Mesenchymal stem cell (in vitro differentiated cells and primary cell): ENCODE measurements at regions not wholly inside any gene's neighbourhood (a gene's known extent, or its start where the extent isn't known, plus 50 kb on each side); places are given as distances from the start of the nearest gene placed in this dataset.

ENCODE experiments used
- DNase-seq: peaks from one replicate; pipeline ENCODE4 v3.0.0-alpha.2; 2013
- H2AFZ ChIP-seq: one replicate; pipeline ENCODE4 v1.6.1; 2013; ENCODE audit warnings: low read depth, mild to moderate bottlenecking, control low read depth, inconsistent platforms, low read length, moderate library complexity
- H2AK5ac ChIP-seq: 2 replicates; pipeline ENCODE4 v1.6.1; 2013; ENCODE audit warnings: low read length, moderate library complexity, mild to moderate bottlenecking, inconsistent platforms; ENCODE audit not compliant: severe bottlenecking
- H2BK120ac ChIP-seq: one replicate; pipeline ENCODE4 v1.6.1; 2013; ENCODE audit warnings: low read depth, mild to moderate bottlenecking, inconsistent platforms, low read length, moderate library complexity
- H2BK12ac ChIP-seq, 2 experiments: one replicate each; pipeline ENCODE4 v1.6.1; 2013; ENCODE audit warnings: inconsistent platforms in 2 of 2, low read length in 2 of 2, mild to moderate bottlenecking in 2 of 2, moderate library complexity in 2 of 2, control low read depth in 1 of 2
- H2BK15ac ChIP-seq: one replicate; pipeline ENCODE4 v1.6.1; 2013; ENCODE audit warnings: mild to moderate bottlenecking, low read depth, inconsistent platforms; ENCODE audit not compliant: poor library complexity, severe bottlenecking
- H2BK5ac ChIP-seq: 2 replicates; pipeline ENCODE4 v1.6.1; 2013; ENCODE audit warnings: low read depth, mild to moderate bottlenecking, low read length, control low read depth, inconsistent platforms; ENCODE audit not compliant: poor library complexity, severe bottlenecking
- H3K14ac ChIP-seq, 2 experiments: one replicate each; pipeline ENCODE4 v1.6.1; 2013; ENCODE audit warnings: inconsistent platforms in 2 of 2, low read length in 2 of 2, control low read depth in 1 of 2, mild to moderate bottlenecking in 1 of 2, moderate library complexity in 1 of 2
- H3K18ac ChIP-seq, 2 experiments: one replicate each; pipeline ENCODE4 v1.6.1; 2013; ENCODE audit warnings: inconsistent platforms in 2 of 2, low read length in 2 of 2, control low read depth in 1 of 2, low read depth in 1 of 2, mild to moderate bottlenecking in 1 of 2
- H3K23ac ChIP-seq, 2 experiments: one replicate each; pipeline ENCODE4 v1.6.1; 2013; ENCODE audit warnings: inconsistent platforms in 2 of 2, low read length in 2 of 2, mild to moderate bottlenecking in 2 of 2, moderate library complexity in 2 of 2, control low read depth in 1 of 2
- H3K27ac ChIP-seq: 2 replicates; pipeline ENCODE4 v1.5.1; 2013; ENCODE audit warnings: mild to moderate bottlenecking, moderate library complexity, low read length, control low read depth, inconsistent platforms; ENCODE audit not compliant: poor library complexity, severe bottlenecking
- H3K27me3 ChIP-seq, 2 experiments: 2 replicates each; pipeline versions ENCODE4 v1.6.1 to v1.7.0; 2013; ENCODE audit warnings: low read length in 2 of 2, mild to moderate bottlenecking in 2 of 2, moderate library complexity in 2 of 2, control low read depth in 1 of 2, inconsistent platforms in 1 of 2; ENCODE audit not compliant: control insufficient read depth in 1 of 2, insufficient read depth in 1 of 2
- H3K36me3 ChIP-seq, 2 experiments: 2 replicates each; pipeline versions ENCODE4 v1.6.1 to v1.7.0; 2013; ENCODE audit warnings: low read length in 2 of 2, control low read depth in 1 of 2, inconsistent platforms in 1 of 2, low read depth in 1 of 2, mild to moderate bottlenecking in 1 of 2; ENCODE audit not compliant: insufficient read depth in 2 of 2, control insufficient read depth in 1 of 2
- H3K4ac ChIP-seq, 2 experiments: one replicate each; pipeline ENCODE4 v1.6.1; 2013; ENCODE audit warnings: inconsistent platforms in 2 of 2, low read length in 2 of 2, mild to moderate bottlenecking in 2 of 2, moderate library complexity in 2 of 2, control low read depth in 1 of 2, low read depth in 1 of 2
- H3K4me1 ChIP-seq: 2 replicates; pipeline ENCODE4 v1.6.1; 2013; ENCODE audit warnings: low read depth, low read length, control low read depth; ENCODE audit not compliant: control insufficient read depth, insufficient read depth
- H3K4me2 ChIP-seq: 2 replicates; pipeline ENCODE4 v1.6.1; 2013; ENCODE audit warnings: low read length, mild to moderate bottlenecking, inconsistent platforms; ENCODE audit not compliant: poor library complexity, severe bottlenecking
- H3K4me3 ChIP-seq, 2 experiments: 2 replicates each; pipeline versions ENCODE4 v1.5.1 to v1.7.0; 2013; ENCODE audit warnings: low read length in 2 of 2, mild to moderate bottlenecking in 2 of 2, control low read depth in 1 of 2, low read depth in 1 of 2; ENCODE audit not compliant: insufficient read depth in 1 of 2
- H3K79me1 ChIP-seq: replicated peaks from 2 replicates; pipeline ENCODE4 v1.6.1; 2013; ENCODE audit warnings: mild to moderate bottlenecking, control low read depth, low read length, inconsistent platforms; ENCODE audit not compliant: poor library complexity, severe bottlenecking
- H3K9ac ChIP-seq: 2 replicates; pipeline ENCODE4 v1.7.0; 2013; ENCODE audit warnings: mild to moderate bottlenecking, low read length, moderate library complexity
- H3K9me3 ChIP-seq: 2 replicates; pipeline ENCODE4 v1.7.0; 2013; ENCODE audit warnings: mild to moderate bottlenecking, low read length; ENCODE audit not compliant: control insufficient read depth
- H4K8ac ChIP-seq: one replicate; pipeline ENCODE4 v1.6.1; 2013; ENCODE audit warnings: inconsistent platforms, mild to moderate bottlenecking, low read length, moderate library complexity
- H4K91ac ChIP-seq: one replicate; pipeline ENCODE4 v1.6.1; 2013; ENCODE audit warnings: mild to moderate bottlenecking, low read length, inconsistent platforms
- WGBS: methylation state at CpG from one replicate; pipeline ENCODE4 v1.1.7; 2013; ENCODE audit warnings: mixed read lengths; 5-methylcytosine and 5-hydroxymethylcytosine counted together

GRCh38 chr11:70630816-70631623 lies 232.7 kb downstream of the CTTN start:
- Histone ChIP-seq H2AFZ (no peak overlapping the region), H2BK5ac (no peak overlapping the region), H3K18ac (no peak overlapping the region), H3K27ac (no peak overlapping the region), H3K23ac (no peak overlapping the region), H2AK5ac (no peak overlapping the region), H3K4me3 (no peak overlapping the region), H3K27me3 (peaks cover 0 to 25% of the 10 kb centered on the region in 2 experiments), H4K8ac (no peak overlapping the region), H4K91ac (no peak overlapping the region), H3K4me1 (peaks cover 2% of the 10 kb centered on the region), H2BK120ac (no peak overlapping the region), H3K9ac (no peak overlapping the region), H3K36me3 (no peaks in the 10 kb centered on the region), H3K4me2 (no peak overlapping the region), H2BK15ac (no peak overlapping the region), H3K4ac (no peak overlapping the region), H3K14ac (no peak overlapping the region), H3K9me3 (no peaks in the 10 kb centered on the region), H3K79me1 (peaks cover 2% of the 10 kb centered on the region), H2BK12ac (no peak overlapping the region)
- DNase-seq: no peak
- 88% methylated on average over 19 of the region's 20 CpGs for WGBS

- Histone ChIP-seq H4K91ac (no peak overlapping the region), H3K23ac (no peak overlapping the region), H2AK5ac (no peak overlapping the region), H3K79me1 (peaks cover 2% of the 10 kb centered on the region), H3K4me1 (peaks cover 2% of the 10 kb centered on the region), H2BK15ac (no peak overlapping the region), H2BK12ac (no peak overlapping the region), H3K9ac (no peak overlapping the region), H3K4me2 (no peak overlapping the region), H3K9me3 (no peaks in the 10 kb centered on the region), H4K8ac (no peak overlapping the region), H3K27ac (no peak overlapping the region), H3K36me3 (no peaks in the 10 kb centered on the region), H2AFZ (no peak overlapping the region), H3K4ac (no peak overlapping the region), H3K4me3 (no peak overlapping the region), H3K18ac (no peak overlapping the region), H2BK5ac (no peak overlapping the region), H3K14ac (no peak overlapping the region), H3K27me3 (peaks cover 0 to 19% of the 10 kb centered on the region in 2 experiments), H2BK120ac (no peak overlapping the region)
- WGBS: 88% methylated on average over 13 of the region's 13 CpGs
- no peak for DNase-seq
These were observed 233.3 kb downstream of the CTTN start for GRCh38 chr11:70631624-70632047.

GRCh38 chr11:70633610-70634009 lies 235.3 kb downstream of the CTTN start:
- H4K91ac ChIP-seq: no peak overlapping the region
- H3K27ac ChIP-seq: no peak overlapping the region
- no peak overlapping the region for H2BK120ac ChIP-seq
- H3K4me3 ChIP-seq: no peak overlapping the region
- no peak overlapping the region for H3K4ac ChIP-seq
- H3K4me2 ChIP-seq: no peak overlapping the region
- H3K27me3 ChIP-seq: peaks cover 0 to 8% of the 10 kb centered on the region in 2 experiments
- H3K9me3 ChIP-seq: no peaks in the 10 kb centered on the region
- WGBS: 83% methylated on average over 7 of the region's 7 CpGs
- H3K23ac ChIP-seq: no peak overlapping the region
- no peak overlapping the region for H3K18ac ChIP-seq
- peaks cover 2% of the 10 kb centered on the region for H3K4me1 ChIP-seq
- H2BK12ac ChIP-seq: no peak overlapping the region
- DNase-seq: no peak
- H3K14ac ChIP-seq: no peak overlapping the region
- H2AFZ ChIP-seq: no peak overlapping the region
- no peak overlapping the region for H2BK5ac ChIP-seq
- H3K79me1 ChIP-seq: peaks cover 2% of the 10 kb centered on the region
- no peak overlapping the region for H2AK5ac ChIP-seq
- no peak overlapping the region for H3K9ac ChIP-seq
- H4K8ac ChIP-seq: no peak overlapping the region
- no peak overlapping the region for H2BK15ac ChIP-seq
- H3K36me3 ChIP-seq: peaks cover 0 to 5% of the 10 kb centered on the region in 2 experiments

GRCh38 chr11:70636659-70637058 lies 238.3 kb downstream of the CTTN start:
- H3K14ac ChIP-seq: no peak overlapping the region

More at GRCh38 chr11:70636659-70637058, 238.3 kb downstream of the CTTN start:
- H3K23ac ChIP-seq: no peak overlapping the region
- H3K27ac ChIP-seq: no peak overlapping the region
- H2BK12ac ChIP-seq: no peak overlapping the region
- H4K91ac ChIP-seq: no peak overlapping the region
- no peaks in the 10 kb centered on the region for H3K27me3 ChIP-seq
- no peaks in the 10 kb centered on the region for H3K9me3 ChIP-seq
- H3K79me1 ChIP-seq: no peaks in the 10 kb centered on the region
- peaks cover 2% of the 10 kb centered on the region for H3K4me1 ChIP-seq
- H2AK5ac ChIP-seq: no peak overlapping the region
- no peak overlapping the region for H3K4me3 ChIP-seq
- H3K4me2 ChIP-seq: no peak overlapping the region
- WGBS: 90% methylated on average over 10 of the region's 10 CpGs
- H3K4ac ChIP-seq: no peak overlapping the region
- H3K36me3 ChIP-seq: peaks cover 0 to 5% of the 10 kb centered on the region in 2 experiments
- H2BK15ac ChIP-seq: no peak overlapping the region
- no peak overlapping the region for H2AFZ ChIP-seq
- no peak for DNase-seq
- no peak overlapping the region for H2BK5ac ChIP-seq
- no peak overlapping the region for H3K18ac ChIP-seq
- no peak overlapping the region for H2BK120ac ChIP-seq
- no peak overlapping the region for H3K9ac ChIP-seq
- H4K8ac ChIP-seq: no peak overlapping the region
